GM21737 (cell line): ENCODE measurements at regions not wholly inside any gene's neighbourhood (a gene's known extent, or its start where the extent isn't known, plus 50 kb on each side); places are given as distances from the start of the nearest gene placed in this dataset.

Experiments
- ATAC-seq: cut with Tn5 transposase; IDR thresholded peaks from one replicate; pipeline ENCODE4 v1.9.1; 2021; ENCODE audit warnings: mild to moderate bottlenecking, moderate library complexity; ENCODE audit not compliant: unreplicated experiment

DNA sequence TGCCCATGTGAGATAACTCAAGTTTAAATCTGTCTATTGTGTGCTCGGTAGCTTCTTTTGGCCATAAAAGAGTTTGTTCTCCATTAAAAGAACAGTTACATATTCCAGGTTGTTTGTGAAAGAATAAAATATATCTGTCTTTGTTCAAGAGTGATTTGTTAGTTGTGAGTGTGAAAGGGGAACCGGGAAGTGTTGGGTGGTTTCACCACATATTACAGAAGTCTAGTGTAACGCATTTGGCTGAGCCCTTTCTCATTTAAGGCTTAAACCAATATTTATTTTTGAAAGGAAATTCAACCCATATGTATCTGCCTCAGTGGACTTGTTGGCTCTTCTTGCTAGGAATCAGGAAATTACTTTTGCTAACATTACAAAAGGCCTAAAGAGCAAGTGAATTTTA, 54.1 kb upstream of the DMRTA1 start:
- no peak for ATAC-seq

DNA sequence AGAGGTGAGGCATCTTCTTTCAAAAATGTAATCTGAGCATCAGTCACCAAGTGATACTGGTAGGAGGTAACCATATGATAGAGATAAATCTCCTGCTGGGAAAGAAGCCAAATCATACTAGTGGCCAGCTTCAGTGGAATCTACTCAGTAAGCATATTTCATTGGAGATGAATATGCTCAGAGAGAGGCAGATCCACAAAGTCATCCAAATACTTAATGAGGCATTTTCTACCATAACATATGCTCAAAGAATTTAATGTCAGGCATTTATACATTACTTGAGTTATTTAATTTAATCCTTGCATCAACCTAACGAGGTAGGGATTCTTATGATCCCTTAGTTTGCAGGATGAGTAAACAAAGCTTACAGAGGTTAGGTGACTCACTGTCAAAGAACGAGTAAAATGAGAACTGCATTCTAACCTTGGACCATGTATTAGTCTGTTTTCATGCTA, 50.9 kb upstream of the DMRTA1 start:
- no peak for ATAC-seq
